Activated CD4-positive, alpha-beta T cell treated with anti-CD3 and anti-CD28 coated beads, Interleukin-2, amount 10 ng/mL, durations not matched to agents 24 days and 14 days (primary cell): ENCODE measurements at regions not wholly inside any gene's neighbourhood (a gene's known extent, or its start where the extent isn't known, plus 50 kb on each side); places are given as distances from the start of the nearest gene placed in this dataset.

ENCODE experiments used
- DNase-seq: peaks from one replicate; pipeline ENCODE4 v3.0.0; 2022
- H3K27ac Mint-ChIP-seq: one replicate; pipeline ENCODE4 v1.8.0; 2022; ENCODE audit warnings: mild to moderate bottlenecking, mixed read lengths
- H3K27me3 Mint-ChIP-seq: one replicate; pipeline ENCODE4 v1.8.0; 2022; ENCODE audit warnings: mixed read lengths
- H3K36me3 Mint-ChIP-seq: one replicate; pipeline ENCODE4 v1.8.0; 2022; ENCODE audit warnings: low read depth, mild to moderate bottlenecking, mixed read lengths
- H3K4me1 Mint-ChIP-seq: one replicate; pipeline ENCODE4 v1.8.0; 2021; ENCODE audit warnings: mixed read lengths
- H3K4me3 Mint-ChIP-seq: one replicate; pipeline ENCODE4 v1.8.0; 2022; ENCODE audit warnings: mild to moderate bottlenecking, moderate library complexity, mixed read lengths
- H3K9me3 Mint-ChIP-seq: one replicate; pipeline ENCODE4 v1.8.0; 2021; ENCODE audit warnings: mixed read lengths
- intact Hi-C: fragments of 100-400 bp; cut with micrococcal nuclease; formaldehyde crosslinking; loops from one replicate; pipeline ENCODE4 v1.15.1; 2023

DNA sequence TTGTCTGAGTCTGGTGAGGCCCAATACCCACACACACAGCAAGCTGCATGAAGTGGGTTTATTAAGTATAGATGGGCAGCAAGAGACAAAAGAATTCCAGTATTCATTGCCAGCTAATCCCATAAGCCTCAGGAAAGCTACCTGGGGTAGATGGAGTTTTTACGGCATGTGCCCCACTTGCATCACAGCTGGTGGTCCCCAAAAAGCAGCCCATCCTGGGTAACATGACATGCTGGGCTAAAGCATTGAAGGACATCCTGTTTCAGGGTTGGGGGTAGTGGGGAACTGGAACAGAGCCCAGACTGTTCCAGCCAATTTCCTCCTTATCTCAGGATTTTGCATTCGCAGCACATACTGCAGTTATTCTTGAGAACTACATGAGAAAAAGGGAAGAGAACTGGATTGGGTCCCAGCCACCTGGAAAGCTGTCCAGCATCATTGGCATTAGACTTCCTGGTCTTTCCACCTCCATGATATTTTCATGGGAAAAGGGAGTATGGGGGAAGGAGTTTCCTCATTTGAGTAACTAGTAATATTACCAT lies 240.1 kb upstream of the MMADHC start:
- intact Hi-C loops: no loop called here
- no peak for DNase-seq
- H3K36me3 Mint-ChIP-seq: no peaks in the 10 kb centered on the region
- H3K9me3 Mint-ChIP-seq: no peaks in the 10 kb centered on the region
- no peaks in the 10 kb centered on the region for H3K27me3 Mint-ChIP-seq
- no peaks in the 10 kb centered on the region for H3K4me1 Mint-ChIP-seq
- no peak overlapping the region for H3K27ac Mint-ChIP-seq
- H3K4me3 Mint-ChIP-seq: no peak overlapping the region

DNA sequence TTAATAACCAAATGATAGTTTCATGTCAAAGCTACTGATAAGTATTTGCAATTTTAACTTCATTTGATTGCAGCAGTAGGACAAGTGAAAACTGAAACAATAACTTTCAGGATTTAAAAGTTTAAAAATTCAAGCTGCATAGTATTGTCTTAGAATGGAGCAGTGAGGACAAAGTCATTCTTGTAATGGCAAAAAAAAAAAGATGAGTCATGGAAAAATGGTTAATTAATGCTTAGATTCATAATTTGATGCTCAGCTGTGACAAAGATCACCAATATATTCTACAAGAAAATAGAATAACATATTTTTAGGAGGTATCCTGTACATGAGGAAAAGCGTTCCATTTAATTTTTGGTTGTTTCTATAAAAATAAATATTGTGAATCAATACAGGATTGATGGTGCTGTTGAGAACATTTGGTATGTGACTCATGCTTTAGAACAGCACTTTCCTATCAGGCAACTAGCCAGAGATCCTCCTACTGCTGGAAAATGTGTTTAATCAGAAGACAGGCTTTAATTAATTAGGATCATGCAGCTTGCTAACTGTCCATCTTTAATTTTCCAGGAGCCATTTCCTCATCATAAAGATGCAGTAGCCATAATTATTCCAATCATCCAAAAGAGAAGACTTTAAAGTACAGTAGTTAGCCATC lies 239.0 kb upstream of the MMADHC start:
- no peak overlapping the region for H3K4me3 Mint-ChIP-seq
- intact Hi-C loops: no loop called here
- no peak overlapping the region for H3K27ac Mint-ChIP-seq
- H3K27me3 Mint-ChIP-seq: no peaks in the 10 kb centered on the region
- H3K4me1 Mint-ChIP-seq: no peaks in the 10 kb centered on the region
- H3K9me3 Mint-ChIP-seq: no peaks in the 10 kb centered on the region
- DNase-seq: no peak
- no peaks in the 10 kb centered on the region for H3K36me3 Mint-ChIP-seq

DNA sequence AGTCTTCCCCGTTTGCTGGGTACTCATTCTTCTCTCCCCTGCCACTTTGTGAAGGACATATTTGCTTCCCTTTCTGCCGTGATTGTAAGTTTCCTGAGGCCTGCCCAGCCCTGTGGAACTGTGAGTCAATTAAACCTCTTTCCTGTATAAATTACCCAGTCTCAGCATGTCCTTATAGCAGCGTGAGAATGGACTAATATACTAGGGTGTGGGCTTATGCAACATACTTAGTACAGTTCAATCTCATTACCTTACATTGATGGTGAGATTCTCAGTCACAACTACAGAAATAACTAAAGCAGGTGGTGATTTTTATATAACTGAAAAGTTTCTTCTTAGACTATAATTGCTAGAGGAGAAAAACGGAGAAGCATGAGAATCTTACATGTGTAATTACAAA lies 237.9 kb upstream of the MMADHC start:
- intact Hi-C loops: no loop called here
- Mint-ChIP-seq H3K4me3 (no peak overlapping the region), H3K36me3 (no peaks in the 10 kb centered on the region), H3K4me1 (no peaks in the 10 kb centered on the region), H3K27me3 (no peaks in the 10 kb centered on the region), H3K27ac (no peak overlapping the region), H3K9me3 (no peaks in the 10 kb centered on the region)
- DNase-seq: no peak

DNA sequence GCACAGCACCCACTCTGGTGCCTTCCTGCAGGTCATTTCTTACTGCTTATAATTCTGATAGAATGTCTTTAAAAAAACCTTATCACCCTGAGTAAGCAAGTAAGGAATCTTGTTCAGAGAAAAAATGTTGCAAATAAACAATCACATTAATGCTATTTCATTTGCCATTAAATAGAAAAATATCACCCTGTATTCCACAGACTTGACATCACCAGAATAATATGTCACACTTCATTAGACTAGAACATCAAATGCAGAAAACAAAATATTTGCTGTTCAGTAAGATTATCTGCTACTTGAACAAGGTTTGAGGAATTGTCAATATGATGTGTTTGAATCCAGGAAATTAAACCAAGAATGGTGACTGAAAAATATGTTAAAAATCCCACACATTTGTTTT lies 236.6 kb upstream of the MMADHC start:
- Mint-ChIP-seq H3K27me3 (no peaks in the 10 kb centered on the region), H3K4me3 (no peak overlapping the region), H3K27ac (no peak overlapping the region), H3K4me1 (no peaks in the 10 kb centered on the region), H3K36me3 (no peaks in the 10 kb centered on the region), H3K9me3 (no peaks in the 10 kb centered on the region)
- intact Hi-C loops: no loop called here
- DNase-seq: no peak

DNA sequence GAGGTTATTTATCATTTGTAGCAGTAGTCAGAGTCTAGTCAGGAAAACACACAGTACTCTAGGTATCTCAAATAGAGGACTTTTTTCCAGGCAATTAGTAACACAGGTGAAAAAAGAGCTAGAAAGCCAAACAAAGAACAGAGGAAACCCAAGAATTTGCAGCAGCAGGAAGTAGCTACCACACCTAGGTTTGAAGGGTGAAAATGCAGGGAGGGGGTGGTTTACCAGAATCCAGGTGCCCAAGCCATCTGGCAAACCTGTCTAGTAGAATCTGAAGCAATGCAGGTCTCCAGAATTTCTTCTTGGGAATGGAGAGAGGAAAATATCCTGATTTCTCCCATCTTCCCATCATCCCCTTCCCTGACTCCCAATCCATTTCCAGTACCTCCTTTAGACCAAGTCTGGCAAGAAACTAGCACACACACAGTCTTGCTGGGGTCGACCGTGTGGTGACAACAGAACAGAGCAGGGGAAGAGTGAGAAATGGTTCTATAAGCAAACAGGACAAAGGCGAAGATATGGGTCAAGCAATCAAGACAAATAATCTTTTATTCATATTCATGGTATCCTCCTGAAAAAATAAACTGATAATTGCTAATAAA lies 231.9 kb upstream of the MMADHC start:
- no peaks in the 10 kb centered on the region for H3K36me3 Mint-ChIP-seq
- no peak overlapping the region for H3K27ac Mint-ChIP-seq
- no peaks in the 10 kb centered on the region for H3K9me3 Mint-ChIP-seq
- H3K27me3 Mint-ChIP-seq: no peaks in the 10 kb centered on the region
- intact Hi-C loops: no loop called here
- DNase-seq: no peak
- H3K4me1 Mint-ChIP-seq: no peaks in the 10 kb centered on the region
- no peak overlapping the region for H3K4me3 Mint-ChIP-seq

DNA sequence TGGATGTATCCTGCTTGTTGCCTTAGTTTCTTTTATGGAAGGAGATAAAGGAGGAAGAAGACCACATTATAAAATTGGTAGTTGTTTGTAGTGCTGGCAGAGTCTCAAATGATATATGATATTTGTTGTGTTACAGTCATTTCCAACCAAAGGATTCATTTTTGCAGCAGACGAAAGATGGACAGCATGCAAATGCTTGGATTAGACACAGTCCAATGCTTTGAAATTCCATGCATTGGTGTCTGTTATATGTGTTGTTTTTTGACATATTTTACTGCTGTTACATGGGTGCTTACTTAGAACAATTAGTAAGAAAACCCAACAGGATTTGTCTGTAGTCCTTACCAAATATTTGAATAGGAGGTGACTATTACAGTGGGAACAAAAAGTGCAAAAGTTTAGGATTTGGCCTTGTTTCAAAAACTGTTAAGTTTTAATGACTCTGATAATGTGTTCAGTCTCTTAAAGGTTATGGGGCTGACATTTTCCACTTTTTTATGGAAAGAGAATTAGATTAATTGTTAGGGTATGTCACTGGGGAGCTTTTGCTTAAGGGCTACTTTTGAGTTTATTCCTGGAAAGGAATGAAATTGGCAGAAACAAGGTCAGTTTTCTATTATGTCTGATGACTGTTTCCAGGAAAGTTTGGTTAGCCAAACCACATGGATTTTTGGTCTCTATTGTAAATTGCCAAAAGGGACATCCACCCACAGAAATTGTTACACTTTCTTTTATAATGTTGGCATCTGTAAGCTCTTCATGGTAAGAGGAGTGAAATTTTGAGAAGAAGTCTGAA lies 229.4 kb upstream of the MMADHC start:
- H3K9me3 Mint-ChIP-seq: no peaks in the 10 kb centered on the region
- H3K36me3 Mint-ChIP-seq: no peaks in the 10 kb centered on the region
- no peaks in the 10 kb centered on the region for H3K4me1 Mint-ChIP-seq
- no peak for DNase-seq
- H3K27me3 Mint-ChIP-seq: no peaks in the 10 kb centered on the region
- intact Hi-C loops: no loop called here
- H3K4me3 Mint-ChIP-seq: no peak overlapping the region
- H3K27ac Mint-ChIP-seq: no peak overlapping the region

DNA sequence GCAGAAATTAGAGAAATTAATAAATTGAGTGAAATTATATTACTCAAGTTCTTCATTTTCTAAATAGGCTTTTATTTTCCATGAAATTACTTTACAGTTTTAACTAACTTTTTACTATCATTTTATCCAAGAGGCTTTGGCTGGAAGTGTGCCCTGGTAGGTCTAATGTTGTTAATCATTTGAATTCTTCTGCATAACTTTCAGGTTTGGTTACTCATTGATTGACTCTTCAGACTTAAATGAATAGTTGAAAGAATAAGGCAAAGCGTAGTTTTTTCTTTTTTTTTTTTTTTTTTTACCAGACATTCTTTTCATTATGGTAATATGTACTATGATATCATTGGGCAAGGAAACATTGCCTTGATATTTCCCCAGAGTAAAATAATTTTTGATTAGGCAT lies 228.4 kb upstream of the MMADHC start:
- no peak for DNase-seq
- H3K4me3 Mint-ChIP-seq: no peak overlapping the region
- H3K27ac Mint-ChIP-seq: no peak overlapping the region
- H3K27me3 Mint-ChIP-seq: no peaks in the 10 kb centered on the region
- intact Hi-C loops: no loop called here
- H3K4me1 Mint-ChIP-seq: no peaks in the 10 kb centered on the region
- H3K36me3 Mint-ChIP-seq: no peaks in the 10 kb centered on the region
- no peaks in the 10 kb centered on the region for H3K9me3 Mint-ChIP-seq

DNA sequence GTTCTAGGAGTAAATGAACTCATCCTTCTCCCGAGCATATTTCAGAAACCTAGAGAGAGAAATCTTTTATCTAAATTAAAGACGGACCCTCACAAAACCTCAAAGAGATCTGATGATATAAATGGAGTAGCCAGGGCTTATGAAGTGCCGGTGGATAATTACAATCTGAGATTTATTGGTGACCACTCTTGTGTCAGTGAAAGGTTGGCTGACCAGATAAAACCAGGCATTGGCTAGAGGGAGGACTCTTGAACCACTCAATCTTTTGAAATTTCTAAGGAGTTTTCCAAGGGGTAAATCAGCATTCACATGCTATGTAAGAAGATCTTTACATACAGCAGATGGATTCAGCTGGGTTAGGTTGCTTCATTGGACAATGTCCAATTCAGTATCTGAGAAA lies 227.3 kb upstream of the MMADHC start:
- no peaks in the 10 kb centered on the region for H3K4me1 Mint-ChIP-seq
- no peaks in the 10 kb centered on the region for H3K27me3 Mint-ChIP-seq
- H3K36me3 Mint-ChIP-seq: no peaks in the 10 kb centered on the region
- H3K27ac Mint-ChIP-seq: no peak overlapping the region
- intact Hi-C loops: no loop called here
- no peak for DNase-seq
- H3K9me3 Mint-ChIP-seq: no peaks in the 10 kb centered on the region
- no peak overlapping the region for H3K4me3 Mint-ChIP-seq

DNA sequence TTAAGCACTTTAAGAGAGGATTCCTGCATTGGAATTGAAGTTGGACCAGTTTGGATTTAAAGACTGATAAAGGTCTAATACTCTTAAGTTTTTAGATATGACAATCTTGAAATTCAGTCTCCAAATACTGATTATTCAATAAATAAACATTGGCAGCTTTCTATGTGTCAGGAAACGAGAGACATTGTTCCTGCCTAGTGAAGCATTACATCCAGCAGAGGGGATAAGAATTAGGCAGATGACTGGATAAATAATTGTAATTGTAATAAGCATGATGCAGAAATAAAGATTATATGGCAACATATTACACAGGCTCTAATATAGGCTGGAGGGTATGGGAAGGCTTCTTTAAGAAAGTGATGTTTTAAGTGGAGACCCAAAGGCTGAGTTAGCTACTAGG lies 226.5 kb upstream of the MMADHC start:
- DNase-seq: no peak
- H3K4me1 Mint-ChIP-seq: no peaks in the 10 kb centered on the region
- no peaks in the 10 kb centered on the region for H3K9me3 Mint-ChIP-seq
- intact Hi-C loops: no loop called here
- no peaks in the 10 kb centered on the region for H3K36me3 Mint-ChIP-seq
- no peak overlapping the region for H3K27ac Mint-ChIP-seq
- no peaks in the 10 kb centered on the region for H3K27me3 Mint-ChIP-seq
- no peak overlapping the region for H3K4me3 Mint-ChIP-seq

DNA sequence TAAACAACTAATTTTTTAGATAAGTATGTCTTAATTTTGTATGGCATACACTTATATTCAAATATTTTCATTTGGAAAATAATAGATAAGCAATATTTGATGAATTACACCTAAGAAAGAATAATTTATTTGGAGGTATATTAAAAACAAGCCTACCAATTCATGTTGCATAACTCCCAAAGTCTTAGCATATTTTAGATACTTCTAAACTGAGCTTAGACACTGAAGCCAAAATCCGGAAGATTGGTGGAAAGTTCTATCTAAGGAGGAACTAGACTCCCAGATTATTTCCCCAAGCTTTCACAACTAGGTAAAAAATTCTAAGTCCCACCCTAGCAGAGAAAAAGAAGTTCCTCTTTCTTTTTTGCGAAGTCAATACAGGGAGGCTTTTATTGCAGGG lies 221.0 kb upstream of the MMADHC start:
- H3K9me3 Mint-ChIP-seq: no peaks in the 10 kb centered on the region
- H3K4me3 Mint-ChIP-seq: no peak overlapping the region
- H3K36me3 Mint-ChIP-seq: no peaks in the 10 kb centered on the region
- H3K27me3 Mint-ChIP-seq: no peaks in the 10 kb centered on the region
- intact Hi-C loops: no loop called here
- H3K27ac Mint-ChIP-seq: no peak overlapping the region
- H3K4me1 Mint-ChIP-seq: no peaks in the 10 kb centered on the region
- DNase-seq: no peak

DNA sequence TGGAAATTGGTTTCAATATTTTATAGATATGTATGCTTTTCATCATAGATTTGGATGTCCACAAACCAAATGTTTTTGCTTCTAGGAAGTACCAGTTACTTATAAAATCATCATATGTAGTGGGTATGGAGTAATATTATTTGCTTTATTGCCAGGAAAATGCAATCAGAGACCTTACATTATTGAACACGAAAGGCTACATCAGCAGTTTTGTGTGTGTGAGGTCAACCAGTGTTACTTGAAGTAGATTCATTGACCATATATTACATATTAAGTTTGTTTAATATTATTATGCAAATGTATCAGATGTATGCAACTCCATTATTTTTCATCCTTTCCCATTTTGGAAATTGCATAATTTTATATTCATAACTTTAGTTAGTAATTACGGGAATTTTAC lies 219.1 kb upstream of the MMADHC start:
- no peaks in the 10 kb centered on the region for H3K9me3 Mint-ChIP-seq
- H3K4me3 Mint-ChIP-seq: no peak overlapping the region
- no peaks in the 10 kb centered on the region for H3K36me3 Mint-ChIP-seq

DNA sequence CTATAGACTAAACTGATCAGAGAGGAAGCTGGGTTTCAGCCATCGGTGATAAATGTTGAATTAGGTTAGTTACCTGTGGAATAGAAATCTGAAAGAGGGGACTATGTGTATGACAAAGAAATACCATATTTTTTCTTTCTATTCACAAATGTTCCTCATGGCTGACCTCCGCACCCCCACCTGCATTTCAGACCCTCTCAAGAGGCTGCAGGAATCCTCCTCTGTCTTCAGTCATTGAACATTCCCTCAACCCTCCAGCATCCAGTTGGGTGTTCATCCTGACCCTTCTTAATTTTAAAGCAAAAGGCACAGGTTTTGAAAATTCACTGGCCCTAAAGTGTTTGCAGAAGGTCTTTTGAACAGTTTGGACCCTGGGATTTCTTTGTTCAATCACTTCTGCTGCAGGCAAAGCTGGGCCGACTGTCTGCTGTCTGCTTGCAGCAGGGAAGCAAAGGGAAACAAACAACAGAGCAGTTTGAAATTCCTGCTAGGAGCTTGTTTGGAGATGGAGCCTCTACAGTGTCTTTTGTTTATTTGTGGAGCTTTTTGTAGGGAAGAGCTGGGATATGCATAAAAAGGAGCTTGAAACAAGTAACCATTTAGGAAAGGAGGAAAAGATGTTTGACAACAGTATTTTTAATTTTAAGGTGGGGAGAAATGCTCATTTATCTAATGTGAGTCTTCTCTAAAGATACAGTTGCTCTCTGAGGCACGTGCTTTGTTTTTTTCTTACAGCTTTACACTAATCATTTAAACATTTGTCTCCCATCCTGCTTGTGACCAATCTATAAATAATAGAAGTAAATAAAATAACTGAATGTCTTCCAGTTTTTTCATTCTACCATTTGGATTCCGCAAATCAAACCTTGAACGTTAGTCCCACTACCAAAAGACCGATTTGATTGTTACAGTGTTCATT lies 213.3 kb upstream of the MMADHC start:
- Mint-ChIP-seq H3K36me3 (no peaks in the 10 kb centered on the region), H3K9me3 (no peaks in the 10 kb centered on the region), H3K4me3 (no peak overlapping the region), H3K27ac (no peak overlapping the region), H3K27me3 (no peaks in the 10 kb centered on the region), H3K4me1 (no peaks in the 10 kb centered on the region)
- no peak for DNase-seq
- intact Hi-C loops: no loop called here

More for the DNA sequence above, 219.1 kb upstream of the MMADHC start:
- no peak for DNase-seq
- Mint-ChIP-seq H3K27me3 (no peaks in the 10 kb centered on the region), H3K4me1 (no peaks in the 10 kb centered on the region), H3K27ac (no peak overlapping the region)
- intact Hi-C loops: no loop called here

DNA sequence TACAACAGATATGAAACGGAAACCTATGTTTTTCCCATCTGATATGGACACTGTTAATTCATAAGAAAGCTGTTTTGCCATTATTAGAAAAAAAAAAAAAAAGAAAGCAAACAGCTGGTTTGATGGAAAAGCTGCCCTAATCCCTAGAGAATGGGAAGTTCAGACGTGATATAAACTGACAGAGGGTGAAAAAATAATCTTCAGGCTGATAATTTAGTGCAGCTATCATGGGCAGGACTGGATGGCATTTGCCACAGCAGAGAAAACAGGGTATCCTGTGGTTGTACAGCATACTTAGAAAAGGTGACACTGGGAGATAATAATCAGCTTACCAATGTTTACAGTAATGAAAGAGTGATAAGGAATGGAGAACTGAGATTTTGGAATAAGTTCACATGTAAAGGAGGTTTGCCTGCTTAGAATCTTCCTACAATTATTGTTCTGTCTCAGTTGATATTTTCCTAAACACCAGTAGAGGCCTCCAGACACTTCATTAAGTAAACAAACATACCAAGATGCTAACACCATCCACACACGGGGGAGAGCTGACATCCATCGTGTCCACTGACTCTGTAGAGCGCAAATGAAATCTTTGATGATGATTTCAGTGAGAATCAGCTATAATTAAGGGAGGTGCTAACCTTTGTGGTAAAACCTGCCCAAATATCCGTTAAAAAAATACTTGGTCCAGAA lies 211.6 kb upstream of the MMADHC start:
- no peaks in the 10 kb centered on the region for H3K9me3 Mint-ChIP-seq
- intact Hi-C loops: no loop called here
- H3K27me3 Mint-ChIP-seq: no peaks in the 10 kb centered on the region
- no peak overlapping the region for H3K27ac Mint-ChIP-seq
- no peaks in the 10 kb centered on the region for H3K4me1 Mint-ChIP-seq
- DNase-seq: no peak
- H3K36me3 Mint-ChIP-seq: no peaks in the 10 kb centered on the region
- no peak overlapping the region for H3K4me3 Mint-ChIP-seq
